Gastrocnemius medialis (tissue), 4 donors: ENCODE measurements at regions not wholly inside any gene's neighbourhood (a gene's known extent, or its start where the extent isn't known, plus 50 kb on each side); places are given as distances from the start of the nearest gene placed in this dataset.

Source experiments
- POLR2A ChIP-seq, 2 donors: fragments of 450-650 bp; IDR thresholded peaks; one replicate each; pipeline ENCODE4 v1.6.1; 2017; ENCODE audit warnings: antibody characterized with exemption in 2 of 2, mild to moderate bottlenecking in 2 of 2, moderate library complexity in 2 of 2
- TF ChIP-seq, protein P1 (sequence below), 5 experiments: fragments of 450-650 bp in 3 of 5; fragments of 200-600 bp in 2 of 5; sonication (generic) in 2 of 5; IDR thresholded peaks in 4 of 5; conservative IDR thresholded peaks in 1 of 5; 1 replicate in 4 of 5; 2 replicates in 1 of 5; pipeline ENCODE4 v1.5.1; 2016 to 2019; ENCODE audit warnings: antibody characterized with exemption in 5 of 5, mild to moderate bottlenecking in 3 of 5, moderate library complexity in 3 of 5

DNA sequence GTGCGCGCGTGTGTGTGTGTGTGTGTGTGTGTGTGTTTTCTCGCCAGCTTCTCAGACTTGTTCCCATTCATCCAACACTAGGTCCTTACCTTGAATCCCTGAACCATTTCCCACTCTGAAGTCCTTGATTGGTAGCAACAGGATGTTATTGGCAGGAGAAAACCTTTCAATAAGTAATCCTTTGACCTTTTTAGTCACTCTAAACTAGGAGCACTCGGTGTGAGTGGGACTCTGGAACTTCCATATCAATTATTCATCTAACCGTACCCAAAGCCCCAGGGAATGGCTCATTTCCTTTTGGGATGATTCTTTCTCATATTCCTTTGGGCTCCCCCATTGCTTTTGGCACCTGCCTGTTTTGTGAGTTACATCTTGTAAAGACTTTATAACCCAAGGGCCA, 140.2 kb upstream of the SPRED1 start:
- TF ChIP-seq, protein P1, sequence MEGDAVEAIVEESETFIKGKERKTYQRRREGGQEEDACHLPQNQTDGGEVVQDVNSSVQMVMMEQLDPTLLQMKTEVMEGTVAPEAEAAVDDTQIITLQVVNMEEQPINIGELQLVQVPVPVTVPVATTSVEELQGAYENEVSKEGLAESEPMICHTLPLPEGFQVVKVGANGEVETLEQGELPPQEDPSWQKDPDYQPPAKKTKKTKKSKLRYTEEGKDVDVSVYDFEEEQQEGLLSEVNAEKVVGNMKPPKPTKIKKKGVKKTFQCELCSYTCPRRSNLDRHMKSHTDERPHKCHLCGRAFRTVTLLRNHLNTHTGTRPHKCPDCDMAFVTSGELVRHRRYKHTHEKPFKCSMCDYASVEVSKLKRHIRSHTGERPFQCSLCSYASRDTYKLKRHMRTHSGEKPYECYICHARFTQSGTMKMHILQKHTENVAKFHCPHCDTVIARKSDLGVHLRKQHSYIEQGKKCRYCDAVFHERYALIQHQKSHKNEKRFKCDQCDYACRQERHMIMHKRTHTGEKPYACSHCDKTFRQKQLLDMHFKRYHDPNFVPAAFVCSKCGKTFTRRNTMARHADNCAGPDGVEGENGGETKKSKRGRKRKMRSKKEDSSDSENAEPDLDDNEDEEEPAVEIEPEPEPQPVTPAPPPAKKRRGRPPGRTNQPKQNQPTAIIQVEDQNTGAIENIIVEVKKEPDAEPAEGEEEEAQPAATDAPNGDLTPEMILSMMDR (IDR thresholded peaks at IDR 0.05 in 4 of 5, conservative IDR thresholded peaks at IDR 0.05 in 1 of 5) = no peak
- TF ChIP-seq POLR2A (IDR thresholded peaks at IDR 0.05) = no peak
